ENCODE measurements at regions not wholly inside any gene's neighbourhood (a gene's known extent, or its start where the extent isn't known, plus 50 kb on each side); places are given as distances from the start of the nearest gene placed in this dataset.

GRCh38 chr10:52999681-53000080 is 227.1 kb upstream of the MBL2 start:
- TF ChIP-seq CTCF (conservative IDR thresholded peaks at IDR 0.05 in 1 of 2, IDR thresholded peaks at IDR 0.05 in 1 of 2; ENCODE audit: extremely low read depth in 1 of 2, insufficient read depth in 1 of 2, low read depth in 1 of 2, low read length in 2 of 2) (no peak), EZH2 (IDR thresholded peaks at IDR 0.05; ENCODE audit: borderline replicate concordance, low read length) (no peak)
